Kasumi-1 (cell line): ENCODE measurements at regions not wholly inside any gene's neighbourhood (a gene's known extent, or its start where the extent isn't known, plus 50 kb on each side); places are given as distances from the start of the nearest gene placed in this dataset.
A peak's percentile ranks its signal among the peaks of the same experiment; 100 is the strongest.

Source experiments
- DNase-seq, 2 experiments: peaks; one replicate each; lab custom pipeline; 2025; lab: John Stamatoyannopoulos, UW

DNA sequence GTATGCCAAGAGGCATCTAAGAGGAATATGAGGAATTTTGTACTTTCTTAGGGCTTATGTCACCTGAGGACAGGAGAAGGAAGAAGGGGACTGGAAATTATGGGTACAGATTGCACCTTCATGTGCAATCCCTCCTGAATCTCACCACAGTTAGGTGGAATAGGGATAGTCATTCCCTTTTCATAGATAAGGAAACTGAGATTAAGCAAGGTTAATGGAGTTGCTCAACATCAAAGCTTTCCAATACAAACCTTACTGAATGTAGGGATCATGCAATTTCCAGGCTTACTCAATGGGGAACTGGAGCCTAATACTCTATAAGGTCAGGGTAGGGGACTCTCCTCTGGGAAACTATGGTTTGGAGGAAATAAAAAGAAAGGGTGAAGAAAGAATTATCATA lies 133.0 kb downstream of the C11orf87 start:
- DNase-seq = no peak

DNA sequence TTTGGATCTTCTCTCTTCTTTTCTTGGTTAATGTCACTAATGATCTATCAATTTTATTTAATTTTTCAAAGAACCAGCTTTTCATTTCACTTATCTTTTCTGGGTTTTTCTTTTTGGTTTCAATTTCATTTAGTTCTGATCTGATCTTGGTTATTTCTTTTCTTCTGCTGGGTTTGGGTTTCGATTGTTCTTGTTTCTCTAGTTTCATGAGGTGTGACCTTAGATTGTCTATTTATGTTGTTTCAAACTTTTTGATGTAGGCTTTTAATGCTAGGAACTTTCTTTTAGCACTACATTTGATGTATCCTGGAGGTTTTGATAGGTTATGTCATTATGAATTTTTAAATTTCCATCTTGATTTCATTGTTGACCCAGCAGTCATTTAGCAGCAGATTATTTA lies 142.3 kb downstream of the C11orf87 start:
- no peak for DNase-seq

- DNase-seq = no peak
Measured at GRCh38 chr11:109582470-109582869, 160.5 kb downstream of the C11orf87 start.

- no peak for DNase-seq
Measured at GRCh38 chr11:109584001-109584972, 162.3 kb downstream of the C11orf87 start.

- DNase-seq = peak; percentile 15 to 23
Measured at GRCh38 chr11:109586789-109587188, 164.8 kb downstream of the C11orf87 start.

DNA sequence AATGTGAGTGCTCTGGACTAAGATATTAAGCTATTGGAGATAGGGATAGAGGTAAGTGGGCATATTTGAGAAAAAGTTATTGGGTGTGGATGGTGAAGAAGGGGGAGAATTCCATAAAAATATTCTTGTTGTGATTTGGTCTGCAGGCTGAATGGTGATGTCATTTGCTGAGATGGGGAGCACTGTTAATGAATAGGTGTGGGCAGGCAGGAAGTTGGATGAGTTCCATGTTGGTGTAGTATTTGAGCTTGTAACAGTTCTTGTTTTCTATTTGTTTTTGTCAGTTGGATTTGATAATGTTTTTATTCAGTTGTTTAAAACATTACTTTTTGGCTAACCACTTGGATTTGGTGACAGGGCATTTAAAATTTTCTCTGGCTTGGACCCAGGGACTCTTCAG lies 168.8 kb downstream of the C11orf87 start:
- DNase-seq = no peak

GRCh38 chr11:109597336-109597735 lies 175.3 kb downstream of the C11orf87 start:
- peak; percentile 38 to 59 for DNase-seq

- no peak for DNase-seq
Measured at GRCh38 chr11:109604481-109605400, 182.8 kb downstream of the C11orf87 start.

DNA sequence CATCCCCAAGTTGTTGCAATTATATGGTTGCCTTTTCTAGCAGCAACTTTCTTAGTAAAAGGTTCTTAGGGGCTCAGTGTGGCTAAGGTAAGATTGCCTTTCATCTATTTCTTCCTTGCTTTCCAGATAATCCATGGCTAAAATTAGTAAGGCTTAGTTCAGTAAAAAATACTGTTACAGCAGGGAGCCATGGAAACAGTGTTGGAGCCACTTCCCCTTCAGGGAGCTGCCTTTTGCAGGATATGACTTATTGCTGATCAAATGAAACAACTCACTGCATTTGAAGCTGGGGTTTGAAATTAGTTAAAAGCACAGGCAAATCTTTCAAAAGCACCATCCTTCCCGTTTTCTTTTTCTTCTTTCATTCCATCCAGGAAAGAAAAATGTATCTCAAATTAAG lies 184.3 kb downstream of the C11orf87 start:
- peak; percentile 13 to 28 for DNase-seq

DNA sequence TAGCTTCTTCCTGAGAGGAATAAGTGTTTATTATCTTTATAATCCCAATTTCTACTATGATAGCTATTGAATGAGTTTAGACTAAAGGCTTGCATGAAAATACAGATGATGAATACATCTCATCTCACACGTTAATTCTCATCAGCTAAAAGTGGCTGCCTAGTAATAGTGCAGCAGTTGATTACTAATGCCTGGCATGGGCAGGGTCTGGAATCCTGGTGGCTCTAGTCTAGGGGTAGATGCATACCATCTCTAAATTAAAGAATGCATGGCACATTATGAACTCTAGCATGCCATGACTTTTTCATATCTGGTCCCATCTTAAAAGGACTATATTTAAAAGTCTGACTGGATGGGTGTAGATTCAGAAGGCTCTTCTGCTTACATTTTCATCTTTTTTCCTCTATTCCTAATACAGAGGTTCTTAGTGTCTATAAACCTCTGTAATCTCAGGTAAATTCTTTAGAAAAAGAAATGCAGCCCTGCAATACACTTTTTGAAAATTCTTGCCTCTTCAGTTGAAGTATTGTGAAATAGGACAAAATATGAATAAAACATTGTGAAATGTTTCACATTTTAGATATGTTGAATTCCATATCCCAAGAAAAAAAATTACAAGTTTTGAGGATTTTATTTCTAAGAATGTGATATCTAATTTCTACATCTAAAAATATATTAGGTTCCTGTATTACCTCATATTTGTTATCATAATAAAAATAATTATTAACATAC lies 187.6 kb downstream of the C11orf87 start:
- no peak for DNase-seq

DNA sequence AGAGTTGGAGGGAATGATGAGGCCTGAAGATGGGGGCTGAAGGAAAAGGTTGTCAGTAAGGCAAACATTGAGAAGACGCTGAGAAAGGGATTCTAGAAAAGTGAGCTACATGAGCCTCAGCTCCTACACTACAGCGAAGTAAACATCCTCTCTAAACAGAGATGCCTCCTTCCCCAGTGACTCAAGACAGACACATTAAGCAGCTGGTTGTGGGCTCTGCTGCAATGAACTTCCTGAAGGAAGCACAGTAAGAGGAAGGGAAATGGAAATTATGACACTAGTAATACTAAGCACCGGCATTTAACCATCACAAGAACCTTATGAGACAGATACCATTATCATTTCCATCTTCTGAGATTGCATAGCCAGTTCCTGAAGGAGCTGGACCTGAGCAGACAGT lies 190.5 kb downstream of the C11orf87 start:
- peak; percentile 28 to 42 for DNase-seq

- no peak for DNase-seq
Measured at GRCh38 chr11:109619498-109619897, 197.5 kb downstream of the C11orf87 start.

DNA sequence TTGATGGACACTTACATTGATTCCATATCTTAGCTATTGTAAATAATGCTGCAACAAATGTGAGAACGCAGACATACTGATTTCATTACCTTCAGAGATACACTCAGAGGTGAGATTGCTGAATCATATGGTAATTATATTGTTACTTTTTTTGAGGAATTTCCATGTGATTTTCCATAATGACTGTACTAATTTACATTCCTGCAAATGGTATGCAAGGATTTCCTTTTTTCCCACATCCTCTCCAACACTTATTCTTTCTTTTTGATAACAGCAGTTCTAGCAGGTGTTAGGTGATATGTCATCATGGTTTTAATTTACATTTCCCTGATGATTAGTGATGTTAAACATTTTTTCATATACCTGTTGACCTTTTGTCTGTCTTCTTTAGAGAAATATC lies 207.7 kb downstream of the C11orf87 start:
- DNase-seq = no peak

- DNase-seq = peak; percentile 40 to 62
Measured at GRCh38 chr11:109641549-109641948, 219.6 kb downstream of the C11orf87 start.

DNA sequence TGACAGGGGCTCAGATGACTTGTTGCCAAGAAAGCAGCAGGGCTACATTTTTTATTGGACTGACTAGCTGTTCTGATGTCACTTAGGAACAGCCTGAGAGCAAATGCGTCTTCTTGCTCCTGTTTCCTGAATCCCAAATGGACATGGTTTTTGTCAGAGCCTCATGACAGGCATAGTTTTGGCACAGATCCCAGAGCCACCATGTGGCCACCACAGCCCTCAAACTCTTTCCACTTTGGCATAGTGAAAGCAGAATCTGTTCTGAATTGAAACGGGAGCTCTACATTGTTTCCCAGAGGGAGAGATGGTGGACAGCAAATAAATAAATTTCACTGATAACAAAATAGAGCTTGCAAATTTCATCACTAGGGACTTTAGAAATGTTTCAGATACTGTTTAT lies 222.2 kb downstream of the C11orf87 start:
- DNase-seq = no peak

GRCh38 chr11:109648804-109649203 lies 226.8 kb downstream of the C11orf87 start:
- DNase-seq = no peak

GRCh38 chr11:109654091-109654490 lies 232.1 kb downstream of the C11orf87 start:
- DNase-seq = no peak

GRCh38 chr11:109658190-109658589 lies 236.2 kb downstream of the C11orf87 start:
- DNase-seq = no peak

DNA sequence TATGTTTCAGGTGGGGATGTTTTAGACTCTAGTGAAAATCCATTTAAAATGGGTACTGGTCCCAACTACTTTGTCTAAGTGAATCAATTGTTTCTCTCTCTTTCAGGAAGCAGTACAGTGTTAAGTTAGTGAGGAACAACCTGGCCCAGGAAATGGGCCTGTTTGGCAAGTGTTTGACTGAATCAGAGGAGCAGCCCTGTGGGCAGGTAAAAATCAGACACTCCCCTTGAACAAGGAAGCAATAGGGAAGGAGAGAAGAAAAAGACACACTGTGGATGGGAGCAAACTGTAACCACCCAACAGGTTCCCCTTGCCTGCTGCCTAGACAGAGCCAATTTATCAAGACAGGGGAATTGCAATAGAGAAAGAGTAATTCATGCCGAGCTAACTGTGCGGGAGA lies 245.7 kb downstream of the C11orf87 start:
- no peak for DNase-seq

GRCh38 chr11:109668973-109669634 lies 247.1 kb downstream of the C11orf87 start:
- no peak for DNase-seq

- no peak for DNase-seq
Measured at GRCh38 chr11:109677231-109677630, 255.2 kb downstream of the C11orf87 start.
